Left lung (tissue), 4 donors: ENCODE measurements at regions not wholly inside any gene's neighbourhood (a gene's known extent, or its start where the extent isn't known, plus 50 kb on each side); places are given as distances from the start of the nearest gene placed in this dataset.

Experiments
- ATAC-seq: fragments of 200-7000 bp; cut with Tn5 transposase; one replicate; pipeline ENCODE4 v1.9.1; 2020; ENCODE audit warnings: moderate library complexity
- DNase-seq, 4 donors: peaks; one replicate each; pipeline ENCODE4 v3.0.0-alpha.2; 2013 to 2020
- H3K27ac ChIP-seq, 2 donors: fragments of 200-600 bp; sonication (generic) in 1 of 2; one replicate each; pipeline versions ENCODE4 v1.5.0 to v1.8.0; 2020 to 2021
- H3K27me3 ChIP-seq, 2 donors: fragments of 200-600 bp; sonication (generic) in 1 of 2; one replicate each; pipeline versions ENCODE4 v1.5.0 to v1.8.0; 2020 to 2021
- H3K36me3 ChIP-seq, 2 donors: fragments of 200-600 bp; sonication (generic) in 1 of 2; one replicate each; pipeline versions ENCODE4 v1.5.0 to v1.8.0; 2020 to 2021
- H3K4me1 ChIP-seq, 2 donors: fragments of 200-600 bp; one replicate each; pipeline ENCODE4 v1.8.0; 2021
- H3K4me3 ChIP-seq, 2 donors: fragments of 200-600 bp; sonication (generic) in 1 of 2; one replicate each; pipeline versions ENCODE4 v1.5.0 to v1.8.0; 2020 to 2021; ENCODE audit warnings: mild to moderate bottlenecking in 1 of 2
- H3K9me3 ChIP-seq, 2 donors: fragments of 200-600 bp; sonication (generic) in 1 of 2; one replicate each; pipeline versions ENCODE4 v1.5.0 to v1.8.0; 2020 to 2021
- intact Hi-C, 2 donors: fragments of 100-400 bp; cut with DNase I; formaldehyde crosslinking; loops; one replicate each; pipeline versions ENCODE4 v1.11.2 to v1.14.2; 2022
- TF ChIP-seq, protein P1 (sequence below), 2 donors: fragments of 200-600 bp; sonication (generic) in 1 of 2; IDR thresholded peaks; one replicate each; pipeline versions ENCODE4 v1.5.0 to v1.8.0; 2021; ENCODE audit warnings: antibody characterized with exemption in 2 of 2
- donor health status: DM: no; HTN: yes; CAD: no.
- donor health status: DM: no; HTN: no; CAD: no.

DNA sequence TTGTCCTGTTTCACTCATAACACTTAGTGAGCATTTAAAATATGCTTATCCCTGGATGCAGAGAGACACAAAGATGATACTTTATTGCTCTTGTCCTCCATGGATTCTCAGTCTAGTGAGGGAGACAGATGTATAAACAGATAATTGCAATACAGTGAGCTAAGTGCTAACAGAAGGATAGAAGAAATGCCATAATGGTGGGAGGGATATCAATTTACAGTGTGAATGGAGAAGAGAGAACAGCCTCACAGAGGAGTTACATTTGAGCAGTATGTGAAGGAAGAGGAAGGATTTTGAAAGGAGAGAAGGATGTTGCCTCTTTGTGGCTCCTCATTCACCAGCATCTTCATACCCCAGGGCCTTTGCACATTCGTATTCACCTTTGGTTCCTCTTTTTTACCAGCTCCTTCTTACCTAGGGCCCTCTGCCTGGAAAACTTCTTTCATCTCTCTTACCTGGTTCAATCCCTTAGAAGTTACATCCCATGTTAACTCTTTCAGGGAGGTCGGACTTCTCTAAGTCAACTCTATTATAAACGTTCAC lies 341.7 kb downstream of the PRL start:
- no peak for DNase-seq
- H3K27me3 ChIP-seq: no peaks in the 10 kb centered on the region
- H3K36me3 ChIP-seq: no peaks in the 10 kb centered on the region
- H3K4me3 ChIP-seq: no peak overlapping the region
- H3K9me3 ChIP-seq: no peaks in the 10 kb centered on the region
- peaks cover 4 to 17% of the 10 kb centered on the region in 2 donors for H3K4me1 ChIP-seq
- TF ChIP-seq, protein P1, sequence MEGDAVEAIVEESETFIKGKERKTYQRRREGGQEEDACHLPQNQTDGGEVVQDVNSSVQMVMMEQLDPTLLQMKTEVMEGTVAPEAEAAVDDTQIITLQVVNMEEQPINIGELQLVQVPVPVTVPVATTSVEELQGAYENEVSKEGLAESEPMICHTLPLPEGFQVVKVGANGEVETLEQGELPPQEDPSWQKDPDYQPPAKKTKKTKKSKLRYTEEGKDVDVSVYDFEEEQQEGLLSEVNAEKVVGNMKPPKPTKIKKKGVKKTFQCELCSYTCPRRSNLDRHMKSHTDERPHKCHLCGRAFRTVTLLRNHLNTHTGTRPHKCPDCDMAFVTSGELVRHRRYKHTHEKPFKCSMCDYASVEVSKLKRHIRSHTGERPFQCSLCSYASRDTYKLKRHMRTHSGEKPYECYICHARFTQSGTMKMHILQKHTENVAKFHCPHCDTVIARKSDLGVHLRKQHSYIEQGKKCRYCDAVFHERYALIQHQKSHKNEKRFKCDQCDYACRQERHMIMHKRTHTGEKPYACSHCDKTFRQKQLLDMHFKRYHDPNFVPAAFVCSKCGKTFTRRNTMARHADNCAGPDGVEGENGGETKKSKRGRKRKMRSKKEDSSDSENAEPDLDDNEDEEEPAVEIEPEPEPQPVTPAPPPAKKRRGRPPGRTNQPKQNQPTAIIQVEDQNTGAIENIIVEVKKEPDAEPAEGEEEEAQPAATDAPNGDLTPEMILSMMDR (IDR thresholded peaks at IDR 0.05): no peak
- no peak overlapping the region for H3K27ac ChIP-seq
- ATAC-seq: no peak
- intact Hi-C loops: no loop called here

GRCh38 chr6:21955951-21956350 lies 340.9 kb downstream of the PRL start:
- no peak overlapping the region for H3K4me3 ChIP-seq
- no peaks in the 10 kb centered on the region for H3K36me3 ChIP-seq
- TF ChIP-seq, protein P1 (IDR thresholded peaks at IDR 0.05): no peak
- intact Hi-C loops: no loop called here
- H3K9me3 ChIP-seq: no peaks in the 10 kb centered on the region
- no peak for DNase-seq
- H3K4me1 ChIP-seq: peaks cover 0 to 17% of the 10 kb centered on the region in 2 donors
- ATAC-seq: no peak
- no peaks in the 10 kb centered on the region for H3K27me3 ChIP-seq
- H3K27ac ChIP-seq: no peak overlapping the region

GRCh38 chr6:21958428-21958827 lies 338.4 kb downstream of the PRL start:
- H3K27ac ChIP-seq: no peak overlapping the region
- no peak for DNase-seq
- H3K4me1 ChIP-seq: peaks cover 0 to 16% of the 10 kb centered on the region in 2 donors
- no peaks in the 10 kb centered on the region for H3K9me3 ChIP-seq
- H3K4me3 ChIP-seq: no peak overlapping the region
- no peaks in the 10 kb centered on the region for H3K27me3 ChIP-seq
- H3K36me3 ChIP-seq: no peaks in the 10 kb centered on the region
- ATAC-seq: no peak
- TF ChIP-seq, protein P1 (IDR thresholded peaks at IDR 0.05): no peak
- intact Hi-C loops: no loop called here

DNA sequence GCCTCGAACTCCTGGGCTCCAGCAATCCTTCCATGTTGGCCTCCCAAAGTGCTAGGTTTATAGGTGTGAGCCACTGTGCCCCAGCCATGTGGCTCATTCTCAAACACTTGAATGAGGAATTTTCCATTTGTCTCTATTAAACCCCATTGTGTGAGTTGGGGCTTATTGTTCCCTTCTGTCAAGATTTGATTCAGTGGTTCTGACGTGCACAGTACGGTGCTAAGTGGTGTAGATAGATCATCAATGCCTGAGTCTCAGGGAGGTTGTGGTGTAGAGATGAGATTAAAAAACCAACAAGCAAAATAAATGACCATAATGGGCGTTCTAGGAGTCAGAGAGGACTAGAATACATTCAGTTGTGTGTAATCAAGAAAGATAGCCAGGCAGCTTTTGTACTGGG lies 335.6 kb downstream of the PRL start:
- H3K4me1 ChIP-seq: peaks cover 0 to 10% of the 10 kb centered on the region in 2 donors
- TF ChIP-seq, protein P1 (IDR thresholded peaks at IDR 0.05): no peak
- no peaks in the 10 kb centered on the region for H3K9me3 ChIP-seq
- no peak for DNase-seq
- H3K27ac ChIP-seq: no peak overlapping the region
- no peak for ATAC-seq
- intact Hi-C loops: no loop called here
- no peaks in the 10 kb centered on the region for H3K36me3 ChIP-seq
- H3K4me3 ChIP-seq: no peak overlapping the region
- no peaks in the 10 kb centered on the region for H3K27me3 ChIP-seq

- Histone ChIP-seq H3K4me1 (peaks cover 0 to 8% of the 10 kb centered on the region in 2 donors), H3K27ac (no peak overlapping the region), H3K27me3 (no peaks in the 10 kb centered on the region), H3K4me3 (no peak overlapping the region), H3K9me3 (no peaks in the 10 kb centered on the region), H3K36me3 (no peaks in the 10 kb centered on the region)
- intact Hi-C loops: no loop called here
- TF ChIP-seq, protein P1 (IDR thresholded peaks at IDR 0.05): no peak
- no peak for DNase-seq
- ATAC-seq: no peak
Measured at GRCh38 chr6:21965016-21965415, 331.8 kb downstream of the PRL start.
